ENCODE measurements at regions not wholly inside any gene's neighbourhood (a gene's known extent, or its start where the extent isn't known, plus 50 kb on each side); places are given as distances from the start of the nearest gene placed in this dataset.

- peak in 1 of 5 experiments; percentile 12 for TF ChIP-seq CTCF (IDR thresholded peaks at IDR 0.05 in 4 of 5, conservative IDR thresholded peaks at IDR 0.05 in 1 of 5)
- no peak for TF ChIP-seq POLR2A (IDR thresholded peaks at IDR 0.05)
Measured at GRCh38 chr6:165889636-165890403, 226.8 kb upstream of the PDE10A start.

All from gastrocnemius medialis (tissue), 4 donors.